ENCODE measurements at regions not wholly inside any gene's neighbourhood (a gene's known extent, or its start where the extent isn't known, plus 50 kb on each side); places are given as distances from the start of the nearest gene placed in this dataset.

GRCh38 chr1:91076834-91077233 is 55.0 kb upstream of the ZNF644 start:
- intact Hi-C loops (cut with DNase I; ENCODE audit: low total_unique reads), result no loop called here
- no peak for DNase-seq
- Histone ChIP-seq H3K9me3 (no peaks in the 10 kb centered on the region), H3K4me3 (no peak overlapping the region), H3K4me1 (no peaks in the 10 kb centered on the region), H3K27me3 (replicated peaks in 1 of 7) (no peaks in the 10 kb centered on the region), H3K36me3 (no peaks in the 10 kb centered on the region), H3K27ac (no peak overlapping the region)
- TF ChIP-seq POLR2A (IDR thresholded peaks at IDR 0.05) (no peak), POLR2AphosphoS5 (IDR thresholded peaks at IDR 0.05) (no peak)
- TF ChIP-seq, protein P1, sequence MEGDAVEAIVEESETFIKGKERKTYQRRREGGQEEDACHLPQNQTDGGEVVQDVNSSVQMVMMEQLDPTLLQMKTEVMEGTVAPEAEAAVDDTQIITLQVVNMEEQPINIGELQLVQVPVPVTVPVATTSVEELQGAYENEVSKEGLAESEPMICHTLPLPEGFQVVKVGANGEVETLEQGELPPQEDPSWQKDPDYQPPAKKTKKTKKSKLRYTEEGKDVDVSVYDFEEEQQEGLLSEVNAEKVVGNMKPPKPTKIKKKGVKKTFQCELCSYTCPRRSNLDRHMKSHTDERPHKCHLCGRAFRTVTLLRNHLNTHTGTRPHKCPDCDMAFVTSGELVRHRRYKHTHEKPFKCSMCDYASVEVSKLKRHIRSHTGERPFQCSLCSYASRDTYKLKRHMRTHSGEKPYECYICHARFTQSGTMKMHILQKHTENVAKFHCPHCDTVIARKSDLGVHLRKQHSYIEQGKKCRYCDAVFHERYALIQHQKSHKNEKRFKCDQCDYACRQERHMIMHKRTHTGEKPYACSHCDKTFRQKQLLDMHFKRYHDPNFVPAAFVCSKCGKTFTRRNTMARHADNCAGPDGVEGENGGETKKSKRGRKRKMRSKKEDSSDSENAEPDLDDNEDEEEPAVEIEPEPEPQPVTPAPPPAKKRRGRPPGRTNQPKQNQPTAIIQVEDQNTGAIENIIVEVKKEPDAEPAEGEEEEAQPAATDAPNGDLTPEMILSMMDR (IDR thresholded peaks at IDR 0.05 in 8 of 11, conservative IDR thresholded peaks at IDR 0.05 in 3 of 11), result no peak
- 88 to 100% (median 96%) methylated on average over 1 of the region's 1 CpG for WGBS, 5 donors

DNA sequence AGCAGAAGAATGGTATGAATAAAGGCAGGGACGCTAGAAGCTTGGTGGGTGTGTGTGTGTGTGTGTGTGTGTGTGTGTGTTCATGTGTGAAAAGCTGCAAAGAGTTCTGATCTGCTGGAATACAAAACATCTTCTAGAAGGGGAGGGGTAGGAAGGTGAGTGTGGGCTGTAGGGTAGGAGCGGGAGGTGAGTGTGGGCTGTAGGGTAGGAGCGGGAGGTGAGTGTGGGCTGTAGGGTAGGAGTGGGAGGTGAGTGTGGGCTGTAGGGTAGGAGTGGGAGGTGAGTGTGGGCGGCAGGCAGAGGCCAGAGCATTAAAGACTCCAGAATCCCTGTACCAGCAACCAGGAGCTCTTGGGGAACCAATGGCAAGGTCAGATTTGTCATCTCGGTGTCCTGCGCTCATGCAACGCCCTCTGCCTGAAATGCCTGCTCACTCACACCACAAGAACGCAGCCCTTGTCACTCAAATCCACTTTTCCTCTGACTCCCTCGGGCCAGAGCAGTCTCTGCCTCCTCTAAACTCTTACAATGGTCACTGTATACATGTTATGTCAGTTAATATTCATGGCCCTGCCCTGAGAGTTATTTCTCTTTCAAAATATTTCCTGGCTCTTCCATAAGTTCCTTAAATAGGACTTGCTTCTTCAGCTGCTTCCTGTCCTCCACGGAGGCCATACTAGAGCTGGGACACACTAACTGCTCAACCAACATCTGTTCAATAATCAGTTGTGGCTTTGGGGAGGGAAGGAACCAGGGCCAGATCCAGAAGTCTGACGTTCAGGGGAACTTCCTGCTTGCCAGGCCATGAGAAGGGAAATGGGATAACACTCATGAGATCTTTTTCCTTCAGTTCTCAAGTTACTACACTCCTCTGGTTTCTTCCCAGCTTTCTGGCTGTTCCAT is 53.6 kb upstream of the ZNF644 start:
- no peak for DNase-seq

DNA sequence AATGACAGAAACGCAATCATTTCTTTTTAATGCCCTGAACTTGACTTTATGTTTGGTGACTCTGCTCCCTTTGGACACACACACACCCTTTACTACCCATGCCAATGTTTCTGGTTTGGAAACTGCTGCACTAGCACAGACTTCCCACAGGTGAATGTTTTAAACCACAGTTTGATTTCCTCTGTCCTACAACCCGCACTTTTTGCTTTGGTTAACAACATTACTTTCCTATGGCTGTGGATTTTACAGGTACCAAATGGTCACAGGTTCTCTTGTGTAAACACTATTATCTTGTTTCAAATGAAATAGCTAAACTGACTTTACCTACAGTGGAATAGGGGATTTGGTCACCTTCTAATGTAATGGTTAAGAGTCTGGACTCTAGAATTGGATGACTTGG is 51.5 kb upstream of the ZNF644 start:
- Histone ChIP-seq H3K27ac (no peak overlapping the region), H3K36me3 (no peaks in the 10 kb centered on the region), H3K9me3 (no peaks in the 10 kb centered on the region), H3K4me3 (no peak overlapping the region), H3K27me3 (replicated peaks in 1 of 7) (no peaks in the 10 kb centered on the region), H3K4me1 (no peaks in the 10 kb centered on the region)
- intact Hi-C loops (cut with DNase I; ENCODE audit: low total_unique reads), result no loop called here
- DNase-seq, result no peak
- WGBS, 5 donors, result 43 to 89% (median 60%) methylated on average over 2 of the region's 2 CpGs
- TF ChIP-seq, protein P1 (IDR thresholded peaks at IDR 0.05 in 8 of 11, conservative IDR thresholded peaks at IDR 0.05 in 3 of 11), result no peak
- TF ChIP-seq POLR2A (IDR thresholded peaks at IDR 0.05) (no peak), POLR2AphosphoS5 (IDR thresholded peaks at IDR 0.05) (no peak)

More for the DNA sequence above, 53.6 kb upstream of the ZNF644 start:
- Histone ChIP-seq H3K36me3 (no peaks in the 10 kb centered on the region), H3K4me1 (no peaks in the 10 kb centered on the region), H3K27ac (no peak overlapping the region), H3K27me3 (replicated peaks in 1 of 7) (no peaks in the 10 kb centered on the region), H3K9me3 (no peaks in the 10 kb centered on the region), H3K4me3 (no peak overlapping the region)
- intact Hi-C loops (cut with DNase I; ENCODE audit: low total_unique reads), result no loop called here
- 66 to 72% (median 69%) methylated on average over 11 of the region's 11 CpGs for WGBS, 5 donors
- TF ChIP-seq POLR2AphosphoS5 (IDR thresholded peaks at IDR 0.05) (no peak), POLR2A (IDR thresholded peaks at IDR 0.05) (no peak)
- TF ChIP-seq, protein P1 (IDR thresholded peaks at IDR 0.05 in 8 of 11, conservative IDR thresholded peaks at IDR 0.05 in 3 of 11), result no peak

- 90 to 96% (median 95%) methylated on average over 5 of the region's 5 CpGs for WGBS, 5 donors
Measured at GRCh38 chr1:91071838-91072237, 50.0 kb upstream of the ZNF644 start.

More at GRCh38 chr1:91071838-91072237, 50.0 kb upstream of the ZNF644 start:
- DNase-seq, result no peak
- intact Hi-C loops (cut with DNase I; ENCODE audit: low total_unique reads), result no loop called here
- no peak for TF ChIP-seq POLR2AphosphoS5 (IDR thresholded peaks at IDR 0.05)
- TF ChIP-seq, protein P1 (IDR thresholded peaks at IDR 0.05 in 8 of 11, conservative IDR thresholded peaks at IDR 0.05 in 3 of 11), result no peak
- TF ChIP-seq POLR2A (IDR thresholded peaks at IDR 0.05), result no peak
- no peaks in the 10 kb centered on the region for H3K27me3 ChIP-seq (replicated peaks in 1 of 7)
- no peak overlapping the region for H3K27ac ChIP-seq
- no peaks in the 10 kb centered on the region for H3K4me1 ChIP-seq
- H3K36me3 ChIP-seq, result no peaks in the 10 kb centered on the region
- H3K4me3 ChIP-seq, result no peak overlapping the region
- H3K9me3 ChIP-seq, result no peaks in the 10 kb centered on the region
